GM21390 (cell line): ENCODE measurements at regions not wholly inside any gene's neighbourhood (a gene's known extent, or its start where the extent isn't known, plus 50 kb on each side); places are given as distances from the start of the nearest gene placed in this dataset.

Experiments
- ATAC-seq: cut with Tn5 transposase; IDR thresholded peaks from one replicate; pipeline ENCODE4 v1.9.1; 2021; ENCODE audit not compliant: unreplicated experiment

GRCh38 chr16:73544826-73545225, 496.9 kb upstream of the ZFHX3 start:
- no peak for ATAC-seq

GRCh38 chr16:73543970-73544599, 496.2 kb upstream of the ZFHX3 start:
- no peak for ATAC-seq

GRCh38 chr16:73543331-73543969, 495.5 kb upstream of the ZFHX3 start:
- no peak for ATAC-seq

DNA sequence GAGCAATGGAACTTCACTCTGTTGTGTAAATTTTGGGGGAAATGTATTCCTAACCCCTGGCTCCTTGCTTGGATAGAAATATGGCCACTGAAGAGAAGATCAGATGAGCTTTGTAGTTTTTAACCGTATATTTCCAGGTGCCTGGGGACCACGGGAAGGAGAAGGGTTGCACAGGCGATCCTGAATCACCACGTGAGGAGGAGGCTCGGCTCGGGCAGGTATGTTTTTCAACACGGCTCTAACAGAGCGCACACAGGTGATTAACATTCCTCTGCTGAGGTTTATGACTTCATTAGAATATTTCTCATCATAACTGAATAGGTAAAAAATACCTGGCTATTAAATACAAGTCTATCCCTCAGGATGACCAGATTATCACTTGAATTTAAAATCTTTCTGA, 495.0 kb upstream of the ZFHX3 start:
- no peak for ATAC-seq

DNA sequence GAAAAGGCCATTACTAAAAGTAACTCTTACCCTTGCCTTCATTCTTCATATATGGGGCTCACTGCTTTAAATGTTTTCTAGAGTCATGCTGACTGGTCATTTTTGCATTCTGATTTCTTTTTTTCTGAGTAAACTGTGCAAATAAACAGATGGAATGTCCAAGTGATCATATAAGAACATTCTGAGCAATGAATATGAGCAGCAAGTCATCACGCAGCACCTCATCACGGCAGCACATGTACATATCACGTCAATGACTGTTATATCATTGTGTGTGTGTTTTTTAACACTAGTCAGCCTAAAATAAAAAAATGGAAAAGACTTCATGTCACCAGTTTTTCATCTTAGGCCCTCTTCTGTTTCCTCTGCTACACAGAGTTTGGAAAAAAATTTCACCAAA, 490.0 kb upstream of the ZFHX3 start:
- ATAC-seq, result no peak

GRCh38 chr16:73536931-73537330, 489.0 kb upstream of the ZFHX3 start:
- ATAC-seq, result no peak

DNA sequence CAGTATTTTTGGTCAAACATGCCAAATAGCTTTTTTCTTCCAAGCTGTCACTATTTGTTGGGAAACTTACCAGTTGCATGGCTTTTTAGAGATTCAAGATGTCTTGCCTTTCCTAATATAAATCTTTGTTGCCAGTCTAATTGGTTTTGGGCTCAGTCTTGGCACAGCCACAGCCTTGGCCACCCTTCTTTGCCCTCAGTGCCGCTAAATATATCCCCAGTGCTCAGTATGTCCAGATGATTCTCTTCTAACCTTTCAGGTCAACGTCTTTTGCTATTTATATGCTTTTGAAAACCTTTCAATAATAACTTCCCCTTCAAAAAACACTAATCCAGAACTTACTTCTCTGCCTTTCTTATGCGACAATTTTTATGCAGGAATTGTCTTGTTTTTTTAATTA, 483.1 kb upstream of the ZFHX3 start:
- ATAC-seq, result no peak

DNA sequence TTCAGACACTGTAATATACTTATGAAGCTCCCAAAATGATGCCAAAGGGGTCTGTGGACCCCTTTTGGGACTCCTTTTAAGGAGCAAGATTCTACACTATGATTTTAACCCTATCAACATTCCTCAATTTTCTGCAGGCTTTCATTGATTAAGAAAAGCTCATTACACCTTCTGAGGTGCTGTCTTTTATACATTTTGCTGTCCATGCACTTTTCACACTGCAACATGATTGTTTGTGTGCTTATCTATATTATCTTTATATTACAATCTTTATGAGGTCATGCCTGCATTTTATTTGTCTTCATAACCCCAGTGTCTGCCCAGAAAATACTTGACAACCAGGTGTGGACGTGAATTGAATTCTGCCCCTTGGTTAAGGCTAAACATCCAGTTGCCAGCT, 482.6 kb upstream of the ZFHX3 start:
- no peak for ATAC-seq

DNA sequence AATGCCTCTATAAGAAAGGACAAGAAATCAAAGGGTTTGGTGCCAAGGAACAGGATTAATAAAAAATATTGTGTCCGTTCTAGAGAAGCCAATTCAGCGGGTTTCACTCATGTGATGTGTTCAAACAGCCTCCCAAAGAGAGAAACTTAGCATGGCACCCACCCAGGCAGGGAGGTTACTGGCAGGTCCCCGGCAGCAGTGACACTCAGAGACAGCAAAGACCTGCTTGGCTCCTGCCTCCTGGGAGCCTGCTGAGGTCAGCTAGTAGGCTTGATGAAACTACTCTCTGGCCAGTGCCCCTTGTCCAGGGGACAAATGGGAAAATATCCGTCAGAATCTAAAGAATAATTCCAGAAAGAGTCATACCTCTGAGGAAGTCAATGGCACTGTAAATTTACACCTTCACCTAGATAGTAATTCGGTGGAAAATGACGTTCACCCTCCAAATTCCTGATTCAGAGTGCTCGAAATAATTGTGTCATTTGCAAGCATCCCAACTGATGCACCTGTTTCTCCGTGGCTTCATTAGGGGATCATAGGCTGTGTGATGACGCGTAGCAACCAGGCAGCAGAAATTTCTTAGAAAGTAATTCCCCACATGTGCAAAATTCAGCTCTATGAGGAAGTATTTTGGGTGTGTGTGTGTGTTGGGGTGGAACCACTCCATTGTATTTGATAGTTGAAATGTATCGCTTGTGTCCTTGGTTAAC, 481.5 kb upstream of the ZFHX3 start:
- no peak for ATAC-seq

GRCh38 chr16:73527187-73527586, 479.3 kb upstream of the ZFHX3 start:
- ATAC-seq, result no peak

DNA sequence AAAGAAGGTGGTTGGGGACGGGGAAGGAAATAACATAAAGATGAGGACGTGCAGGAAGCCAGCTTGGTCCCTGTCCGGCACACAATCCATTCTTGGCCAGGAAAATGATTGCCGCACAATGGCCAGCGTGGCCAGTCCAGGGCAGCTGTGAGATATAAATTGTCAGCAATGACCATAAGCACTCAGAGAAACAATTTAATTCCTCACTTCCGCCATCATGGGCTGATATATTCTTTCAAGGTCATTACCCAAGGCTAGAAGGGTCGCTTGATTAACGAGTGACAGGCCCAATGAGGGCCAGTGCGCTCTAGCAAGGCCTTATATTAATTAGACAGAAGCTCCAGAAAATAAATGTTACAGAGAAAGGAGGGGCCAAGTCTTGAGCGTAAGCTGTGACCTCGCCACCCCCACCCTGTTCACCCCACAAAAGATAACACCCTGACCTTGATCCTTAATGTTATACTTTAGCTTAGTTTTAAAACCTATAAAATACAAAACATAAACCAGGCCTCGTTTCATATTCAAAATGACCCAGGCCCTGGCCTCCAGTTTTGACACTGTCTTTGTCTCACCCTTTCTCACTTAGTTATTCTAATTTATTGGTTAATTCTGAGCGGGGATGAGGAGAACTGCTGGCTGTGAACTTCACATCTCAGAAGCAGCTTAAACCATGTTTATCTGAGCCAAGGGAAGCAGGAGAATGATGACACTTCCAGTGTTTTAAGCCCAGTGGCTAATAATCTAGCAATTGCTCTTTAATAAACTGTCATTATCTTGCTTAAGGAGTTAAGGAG, 478.3 kb upstream of the ZFHX3 start:
- no peak for ATAC-seq

DNA sequence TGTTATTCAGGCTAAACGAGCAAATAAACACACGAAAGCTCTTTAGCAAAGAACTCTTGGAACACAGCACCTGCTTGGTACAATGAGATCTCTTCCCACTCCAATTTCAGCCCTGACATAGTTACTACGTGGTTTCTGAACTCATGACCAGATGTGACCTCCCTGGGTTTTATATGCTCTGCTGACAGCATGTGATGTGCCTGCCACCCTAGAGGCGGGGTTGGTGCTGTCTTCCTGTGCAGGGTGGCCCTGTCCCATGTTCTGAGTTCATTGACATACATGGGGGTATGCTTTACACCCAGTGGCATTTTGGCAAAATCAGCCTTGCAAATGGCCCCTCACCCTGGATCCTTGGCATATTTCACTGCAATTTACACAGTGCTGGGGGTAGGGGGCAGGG, 475.3 kb upstream of the ZFHX3 start:
- no peak for ATAC-seq

GRCh38 chr16:73521499-73521898, 473.6 kb upstream of the ZFHX3 start:
- ATAC-seq, result no peak

- ATAC-seq, result no peak
Measured at GRCh38 chr16:73515616-73516015, 467.7 kb upstream of the ZFHX3 start.

DNA sequence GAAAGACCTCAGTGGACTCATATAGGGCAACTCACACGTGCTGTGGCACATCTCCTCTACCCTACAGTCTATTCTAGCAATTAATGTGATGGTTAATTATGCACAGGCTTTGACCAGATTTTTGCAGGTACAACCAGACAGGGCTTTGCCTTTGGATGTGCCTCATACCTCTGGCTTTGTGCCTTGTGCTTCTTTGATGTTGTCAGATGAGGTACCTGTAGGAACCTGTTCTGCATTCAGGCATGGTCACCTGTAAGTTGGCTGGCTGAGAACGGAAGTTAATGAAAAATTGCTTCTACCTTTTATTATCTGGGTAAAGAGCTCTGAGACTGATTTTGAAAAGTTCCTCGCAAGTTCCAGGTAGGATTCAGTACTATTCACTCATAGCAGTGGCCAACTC, 462.9 kb upstream of the ZFHX3 start:
- no peak for ATAC-seq

GRCh38 chr16:73506568-73507056, 458.7 kb upstream of the ZFHX3 start:
- no peak for ATAC-seq

- no peak for ATAC-seq
Measured at GRCh38 chr16:73505577-73505976, 457.6 kb upstream of the ZFHX3 start.

GRCh38 chr16:73504591-73505575, 457.0 kb upstream of the ZFHX3 start:
- no peak for ATAC-seq

- ATAC-seq, result no peak
Measured at GRCh38 chr16:73503093-73503492, 455.2 kb upstream of the ZFHX3 start.

DNA sequence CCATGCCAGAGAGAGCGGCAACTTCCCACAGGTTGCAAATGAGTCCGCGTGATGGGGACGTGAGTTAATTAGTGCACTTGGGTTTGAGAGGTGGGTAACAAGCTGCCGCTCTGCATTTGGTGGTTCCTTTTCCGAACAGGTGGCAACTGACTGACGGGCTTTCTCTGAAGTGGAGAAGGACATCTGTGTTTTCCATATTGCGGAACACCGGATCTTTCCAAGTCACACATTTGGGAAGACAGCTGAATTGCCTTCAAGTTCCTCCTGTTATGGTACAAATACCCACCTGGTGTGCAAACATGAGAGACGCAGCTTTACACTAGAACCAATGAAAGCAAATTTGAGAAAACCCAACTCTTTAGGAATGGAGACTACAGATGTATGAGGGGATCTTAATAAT, 451.3 kb upstream of the ZFHX3 start:
- ATAC-seq, result no peak
